NCI-H2107 (cell line): ENCODE measurements at regions not wholly inside any gene's neighbourhood (a gene's known extent, or its start where the extent isn't known, plus 50 kb on each side); places are given as distances from the start of the nearest gene placed in this dataset.

Source experiments
- DNase-seq: peaks from one replicate; lab custom pipeline; 2025; lab: John Stamatoyannopoulos, UW

- no peak for DNase-seq
Observed at GRCh38 chr6:92635553-92636153, 783.7 kb downstream of the EPHA7 start.

DNA sequence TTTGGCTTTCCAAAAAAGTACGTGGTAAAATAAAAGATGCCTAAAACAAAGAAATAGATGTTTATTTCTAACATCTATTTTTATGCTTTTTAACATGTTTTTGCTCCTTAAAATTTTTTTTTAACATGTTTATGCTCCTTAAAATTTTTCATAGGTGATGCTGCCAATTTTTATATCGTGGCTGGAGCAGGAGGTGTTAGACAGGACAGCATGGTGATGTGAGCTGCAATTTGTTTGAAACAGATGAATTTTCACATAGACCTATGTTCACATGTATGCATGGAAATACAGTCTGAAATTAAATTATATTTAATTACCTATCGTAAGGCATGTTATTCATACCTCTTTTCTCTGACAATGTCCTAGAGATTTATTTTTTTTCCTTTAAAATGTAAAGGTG, 784.8 kb downstream of the EPHA7 start:
- no peak for DNase-seq

GRCh38 chr6:92623431-92623830, 795.9 kb downstream of the EPHA7 start:
- no peak for DNase-seq

GRCh38 chr6:92617721-92618120, 801.6 kb downstream of the EPHA7 start:
- DNase-seq: no peak

GRCh38 chr6:92608751-92609150, 810.6 kb downstream of the EPHA7 start:
- no peak for DNase-seq

- DNase-seq: no peak
Observed at GRCh38 chr6:92593201-92593600, 826.2 kb downstream of the EPHA7 start.

GRCh38 chr6:92589996-92590395, 829.4 kb downstream of the EPHA7 start:
- DNase-seq: no peak

DNA sequence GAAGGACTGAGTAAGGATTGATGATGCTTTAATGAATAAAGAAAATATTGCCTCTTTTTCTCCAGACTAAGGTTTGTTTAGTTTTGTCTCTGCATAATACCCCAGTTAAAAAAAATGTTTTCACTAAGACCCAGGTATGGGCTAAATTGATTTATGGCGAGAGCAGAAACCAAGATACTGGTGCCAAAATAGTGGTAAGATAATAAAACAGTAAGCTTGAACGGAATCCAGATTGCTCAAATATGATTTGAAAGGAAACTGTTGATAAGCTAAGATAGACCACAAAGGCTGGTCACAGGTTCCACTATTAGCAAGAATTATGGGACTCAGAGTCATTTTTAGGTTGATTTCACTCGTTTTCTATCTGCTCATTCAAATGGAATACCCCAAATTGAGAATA, 831.2 kb downstream of the EPHA7 start:
- DNase-seq: no peak

DNA sequence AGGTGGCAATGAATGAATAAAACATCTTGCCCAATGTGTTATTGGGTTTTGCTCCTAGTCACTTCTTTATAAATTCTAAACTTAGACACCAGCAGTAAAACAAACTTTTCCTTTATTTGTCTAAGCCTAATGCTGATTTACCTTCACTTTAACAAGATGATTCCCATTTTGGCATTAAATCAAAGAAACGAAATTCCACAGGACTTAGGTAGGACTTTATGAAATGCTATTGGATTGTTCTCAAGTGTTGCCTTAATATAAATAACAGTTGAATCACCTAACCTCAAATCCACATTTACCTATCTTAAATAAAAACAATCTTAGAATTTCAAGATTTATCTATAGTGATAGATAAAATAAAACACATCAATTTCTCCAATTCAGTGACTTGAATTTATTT, 831.8 kb downstream of the EPHA7 start:
- no peak for DNase-seq

GRCh38 chr6:92586236-92586977, 833.0 kb downstream of the EPHA7 start:
- no peak for DNase-seq

DNA sequence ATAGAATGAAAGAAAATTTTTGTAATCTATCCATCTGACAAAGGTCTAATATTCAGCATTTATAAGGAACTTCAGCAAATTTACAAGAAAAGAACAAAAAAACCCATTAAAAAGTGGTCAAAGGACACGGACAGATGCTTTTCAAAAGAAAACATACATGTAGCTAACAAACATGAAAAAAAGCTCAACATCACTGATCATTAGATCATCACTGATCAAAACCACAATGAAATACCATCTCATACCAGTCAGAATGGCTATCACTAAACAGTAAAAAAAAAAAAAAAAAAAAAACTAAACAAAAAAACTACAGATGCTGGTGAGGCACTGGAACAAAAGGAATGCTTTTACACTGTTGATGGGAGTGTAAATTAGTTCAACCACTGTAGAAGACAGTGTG, 837.1 kb downstream of the EPHA7 start:
- no peak for DNase-seq

DNA sequence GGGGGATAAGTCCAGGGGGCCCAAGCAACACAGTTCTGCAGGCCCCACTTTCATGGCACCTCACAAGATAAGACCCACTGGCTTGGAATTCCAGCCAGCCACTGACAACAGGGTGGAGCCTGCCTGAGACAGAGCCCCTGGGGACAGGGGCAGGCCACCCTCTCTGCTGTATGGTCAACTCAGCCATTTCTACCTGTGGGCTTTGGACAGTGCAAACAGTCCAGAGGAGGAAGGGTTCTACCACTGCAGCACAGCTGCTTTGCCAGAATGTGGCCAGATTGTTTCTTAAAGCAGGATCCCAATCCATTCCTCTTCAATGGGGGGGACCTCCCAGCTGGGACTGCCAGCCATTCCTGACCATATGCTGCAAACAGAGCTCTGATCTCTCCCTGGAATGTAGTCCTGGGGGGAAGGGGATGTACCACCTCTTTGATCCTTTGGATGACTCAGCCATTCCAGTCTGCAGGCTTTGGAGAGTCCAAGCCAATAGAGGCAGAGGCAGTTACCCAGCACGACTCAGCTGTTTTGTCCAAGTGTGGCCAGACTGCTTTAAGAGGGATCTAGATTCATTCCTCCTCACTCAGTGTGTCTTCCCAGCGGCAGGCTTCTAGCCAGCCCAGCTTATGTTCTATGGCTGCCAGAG, 842.2 kb downstream of the EPHA7 start:
- DNase-seq: no peak

GRCh38 chr6:92568541-92568940, 850.8 kb downstream of the EPHA7 start:
- DNase-seq: no peak

DNA sequence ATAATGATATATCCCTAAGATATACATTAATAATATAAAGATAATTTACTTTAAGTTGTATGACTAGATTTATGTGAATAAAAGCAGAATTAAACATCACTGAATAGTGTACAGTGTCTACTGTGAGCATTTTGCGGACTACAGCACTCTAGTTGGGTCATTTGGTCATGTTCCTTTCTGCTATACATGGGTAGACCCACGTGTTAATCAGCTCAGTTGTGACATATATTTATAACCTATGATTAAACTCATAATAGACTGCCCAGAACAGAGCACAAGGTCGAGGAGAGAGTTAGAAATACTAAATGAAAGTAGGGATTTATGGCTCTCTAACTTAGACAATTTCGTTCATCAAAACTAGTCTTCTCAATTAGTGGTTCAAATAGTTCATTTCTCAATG, 852.7 kb downstream of the EPHA7 start:
- no peak for DNase-seq

DNA sequence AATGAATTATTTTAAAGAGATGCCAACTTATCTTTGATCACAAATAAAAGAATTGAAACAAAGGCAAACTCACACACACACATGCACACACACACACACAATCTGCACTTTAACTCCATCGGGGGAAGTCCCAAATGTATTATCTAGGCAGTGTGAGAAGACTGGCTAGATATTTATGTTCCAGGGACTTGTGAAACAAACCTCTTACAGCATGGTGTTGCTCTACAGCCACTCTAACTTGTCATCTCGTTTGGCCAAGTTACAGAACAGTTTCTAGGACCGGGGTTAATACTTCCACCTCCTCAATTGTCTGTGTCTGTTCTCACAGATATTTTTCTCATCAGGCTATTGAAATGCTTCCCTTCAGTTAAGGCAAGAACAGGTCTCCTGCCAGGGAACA, 855.0 kb downstream of the EPHA7 start:
- no peak for DNase-seq

DNA sequence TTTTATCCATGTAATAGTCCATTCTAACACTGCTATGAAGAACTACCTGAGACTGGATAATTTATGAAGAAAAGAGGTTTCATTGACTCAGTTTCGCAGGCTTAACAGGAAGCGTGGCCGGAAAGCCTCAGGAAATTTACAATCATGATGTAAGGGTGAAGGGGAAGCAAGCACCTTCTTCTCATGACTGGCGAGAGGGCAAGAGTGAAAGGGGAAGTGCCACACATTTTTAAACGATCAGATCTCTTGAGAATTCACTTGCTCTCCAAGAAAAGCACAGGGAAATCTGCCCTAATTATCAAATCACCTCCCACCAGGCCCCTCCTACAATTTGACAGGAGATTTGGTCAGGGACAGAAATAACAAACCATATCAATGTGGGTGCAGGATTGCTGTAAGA, 859.7 kb downstream of the EPHA7 start:
- no peak for DNase-seq

DNA sequence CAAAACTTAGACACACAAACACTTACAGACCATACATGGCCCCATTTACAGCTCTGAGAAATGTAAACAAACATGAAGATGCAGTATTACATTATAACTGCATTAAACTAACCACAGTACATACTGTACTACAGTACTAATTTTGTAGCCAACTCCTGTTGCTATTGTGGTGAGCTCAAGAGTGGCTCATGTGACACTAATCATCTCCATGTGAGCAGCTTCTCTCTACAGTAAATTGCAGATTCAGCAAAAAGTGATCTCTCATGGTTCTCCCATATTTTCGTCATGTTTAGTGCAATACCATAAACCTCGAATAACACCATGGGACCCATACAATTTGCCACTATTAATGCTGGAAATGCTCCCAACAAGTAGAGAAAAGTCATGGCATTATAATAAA, 860.4 kb downstream of the EPHA7 start:
- peak; percentile 9 for DNase-seq

DNA sequence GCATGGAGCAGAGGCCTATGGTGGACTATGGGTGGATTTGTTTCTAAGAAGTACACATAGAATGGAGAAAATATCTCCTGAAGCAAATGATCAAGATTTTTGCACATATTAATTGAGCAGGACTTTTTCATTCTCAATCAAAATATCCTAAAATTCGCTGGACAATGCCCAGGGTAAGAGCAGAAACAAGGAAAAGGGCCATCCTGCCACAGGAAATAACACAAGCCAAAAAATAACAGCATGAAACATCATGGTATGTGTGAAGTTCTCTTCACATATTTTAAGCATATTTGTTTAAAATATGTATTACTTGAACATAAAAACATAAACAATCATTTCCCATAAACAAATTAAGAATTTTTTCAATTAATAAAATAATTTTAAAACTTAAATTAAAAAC, 868.9 kb downstream of the EPHA7 start:
- no peak for DNase-seq

DNA sequence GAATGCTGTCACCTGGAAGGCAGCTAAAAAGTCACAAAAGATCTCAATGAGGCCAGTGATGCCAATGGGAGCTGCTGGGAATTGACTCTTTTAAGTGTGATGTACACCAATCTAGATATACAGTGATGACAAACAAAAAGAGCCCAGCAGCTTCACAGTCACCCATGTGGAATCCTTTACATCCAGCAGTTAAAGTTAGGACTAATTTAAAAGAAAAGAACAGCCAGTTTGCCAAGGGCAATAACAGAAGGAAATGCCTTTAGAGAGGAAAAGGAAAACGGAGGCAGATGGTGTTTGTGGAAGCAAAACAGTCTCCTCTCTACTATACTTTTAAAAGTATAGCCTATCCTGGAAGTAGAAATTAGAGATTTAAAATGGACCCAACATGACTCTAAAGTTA, 873.5 kb downstream of the EPHA7 start:
- DNase-seq: no peak

- no peak for DNase-seq
Observed at GRCh38 chr6:92541448-92542060, 877.8 kb downstream of the EPHA7 start.

GRCh38 chr6:92538926-92539325, 880.4 kb downstream of the EPHA7 start:
- DNase-seq: no peak

DNA sequence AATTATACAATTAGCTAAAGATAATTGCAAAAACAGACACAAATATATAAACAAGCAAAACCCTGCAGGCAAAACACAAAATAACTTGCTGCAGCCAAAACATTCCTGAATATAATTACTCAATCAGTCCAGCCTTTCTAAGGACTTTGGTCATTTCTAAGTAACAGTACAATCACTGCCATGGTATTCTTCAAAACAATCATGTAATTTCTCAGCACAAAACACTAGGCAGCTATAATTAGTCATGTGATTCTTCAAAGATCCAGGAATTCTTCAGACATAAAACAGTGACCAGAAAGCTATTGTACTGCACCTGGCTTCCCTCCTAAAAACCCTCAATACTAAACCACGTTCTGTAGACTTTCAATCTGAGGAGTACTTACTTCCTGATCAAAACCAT, 881.1 kb downstream of the EPHA7 start:
- DNase-seq: no peak

GRCh38 chr6:92534109-92534508, 885.2 kb downstream of the EPHA7 start:
- no peak for DNase-seq
